Colonic mucosa (tissue), 4 donors: ENCODE measurements at regions not wholly inside any gene's neighbourhood (a gene's known extent, or its start where the extent isn't known, plus 50 kb on each side); places are given as distances from the start of the nearest gene placed in this dataset.

ENCODE experiments used
- DNase-seq: peaks from one replicate; pipeline ENCODE4 v3.0.0-alpha.2; 2020
- H3K27ac ChIP-seq: fragments of 200-600 bp; one replicate; pipeline ENCODE4 v1.8.0; 2021
- H3K27me3 ChIP-seq: fragments of 200-600 bp; one replicate; pipeline ENCODE4 v1.8.0; 2021
- H3K36me3 ChIP-seq: fragments of 200-600 bp; one replicate; pipeline ENCODE4 v1.8.0; 2021
- H3K4me1 ChIP-seq: fragments of 200-600 bp; one replicate; pipeline ENCODE4 v1.8.0; 2021; ENCODE audit warnings: mild to moderate bottlenecking
- H3K4me3 ChIP-seq: fragments of 200-600 bp; one replicate; pipeline ENCODE4 v1.8.0; 2021
- H3K9ac ChIP-seq, 2 donors: one replicate each; pipeline ENCODE4 v1.7.0; 2013; ENCODE audit warnings: control low read depth in 2 of 2, low read depth in 2 of 2, low read length in 2 of 2
- H3K9me3 ChIP-seq: fragments of 200-600 bp; one replicate; pipeline ENCODE4 v1.8.0; 2021
- CTCF ChIP-seq: fragments of 200-600 bp; IDR thresholded peaks from one replicate; pipeline ENCODE4 v1.8.0; 2022; ENCODE audit warnings: antibody characterized with exemption, mild to moderate bottlenecking
- intact Hi-C: fragments of 100-400 bp; cut with DNase I; formaldehyde crosslinking; loops from one replicate; pipeline ENCODE4 v1.14.1; 2022
- donor health status: healthy.
- donor health status: DM: no; HTN: no; CAD: no.
- donor health status: DM: no; HTN: no; CAD: no.

GRCh38 chr1:4307911-4308545 is 346.4 kb upstream of the AJAP1 start:
- Histone ChIP-seq H3K9ac (no peak overlapping the region), H3K4me1 (no peaks in the 10 kb centered on the region), H3K27me3 (no peaks in the 10 kb centered on the region), H3K9me3 (no peaks in the 10 kb centered on the region), H3K36me3 (no peaks in the 10 kb centered on the region), H3K27ac (no peak overlapping the region), H3K4me3 (no peak overlapping the region)
- no peak for TF ChIP-seq CTCF
- intact Hi-C loops: no loop called here
- no peak for DNase-seq

- H3K4me3 ChIP-seq: no peak overlapping the region
- no peaks in the 10 kb centered on the region for H3K4me1 ChIP-seq
- intact Hi-C loops: no loop called here
- no peaks in the 10 kb centered on the region for H3K9me3 ChIP-seq
- DNase-seq: no peak
- no peak for TF ChIP-seq CTCF
- H3K9ac ChIP-seq: no peak overlapping the region
- H3K27ac ChIP-seq: no peak overlapping the region
- no peaks in the 10 kb centered on the region for H3K36me3 ChIP-seq
- H3K27me3 ChIP-seq: no peaks in the 10 kb centered on the region
Measured at GRCh38 chr1:4308806-4309205, 345.6 kb upstream of the AJAP1 start.

GRCh38 chr1:4309676-4310320 is 344.6 kb upstream of the AJAP1 start:
- TF ChIP-seq CTCF: no peak
- intact Hi-C loops: no loop called here
- DNase-seq: no peak
- Histone ChIP-seq H3K4me3 (no peak overlapping the region), H3K9ac (no peak overlapping the region), H3K9me3 (no peaks in the 10 kb centered on the region), H3K36me3 (no peaks in the 10 kb centered on the region), H3K27me3 (no peaks in the 10 kb centered on the region), H3K4me1 (no peaks in the 10 kb centered on the region), H3K27ac (no peak overlapping the region)

GRCh38 chr1:4310396-4310923 is 343.9 kb upstream of the AJAP1 start:
- H3K4me1 ChIP-seq: no peaks in the 10 kb centered on the region
- H3K27me3 ChIP-seq: no peaks in the 10 kb centered on the region
- intact Hi-C loops: no loop called here
- H3K36me3 ChIP-seq: no peaks in the 10 kb centered on the region
- DNase-seq: no peak
- H3K4me3 ChIP-seq: no peak overlapping the region
- no peaks in the 10 kb centered on the region for H3K9me3 ChIP-seq
- no peak for TF ChIP-seq CTCF
- H3K27ac ChIP-seq: no peak overlapping the region
- H3K9ac ChIP-seq: no peak overlapping the region

GRCh38 chr1:4312024-4312423 is 342.4 kb upstream of the AJAP1 start:
- H3K9me3 ChIP-seq: no peaks in the 10 kb centered on the region
- H3K27ac ChIP-seq: no peak overlapping the region
- intact Hi-C loops: no loop called here
- no peaks in the 10 kb centered on the region for H3K36me3 ChIP-seq
- no peaks in the 10 kb centered on the region for H3K27me3 ChIP-seq
- no peak overlapping the region for H3K9ac ChIP-seq
- TF ChIP-seq CTCF: no peak
- H3K4me3 ChIP-seq: no peak overlapping the region
- H3K4me1 ChIP-seq: no peaks in the 10 kb centered on the region
- DNase-seq: no peak
